Endothelial cell (in vitro differentiated cells): ENCODE measurements at regions not wholly inside any gene's neighbourhood (a gene's known extent, or its start where the extent isn't known, plus 50 kb on each side); places are given as distances from the start of the nearest gene placed in this dataset.

ENCODE experiments used
- DNase-seq: peaks from one replicate; pipeline ENCODE4 v3.0.0; 2021; ENCODE audit warnings: low spot score
- H3K27ac Mint-ChIP-seq: one replicate; pipeline ENCODE4 v1.8.0; 2021; ENCODE audit warnings: mixed read lengths, inconsistent platforms; ENCODE audit not compliant: unreplicated experiment
- H3K27me3 Mint-ChIP-seq: one replicate; pipeline ENCODE4 v1.8.0; 2021; ENCODE audit warnings: mild to moderate bottlenecking, moderate library complexity, mixed read lengths, inconsistent platforms; ENCODE audit not compliant: unreplicated experiment
- H3K36me3 Mint-ChIP-seq: one replicate; pipeline ENCODE4 v1.8.0; 2021; ENCODE audit warnings: mild to moderate bottlenecking, low read depth, mixed read lengths, inconsistent platforms; ENCODE audit not compliant: unreplicated experiment
- H3K4me1 Mint-ChIP-seq: one replicate; pipeline ENCODE4 v1.8.0; 2021; ENCODE audit warnings: mild to moderate bottlenecking, mixed read lengths, inconsistent platforms; ENCODE audit not compliant: unreplicated experiment
- H3K4me3 Mint-ChIP-seq: one replicate; pipeline ENCODE4 v1.8.0; 2021; ENCODE audit warnings: mild to moderate bottlenecking, mixed read lengths, inconsistent platforms; ENCODE audit not compliant: unreplicated experiment
- H3K9me3 Mint-ChIP-seq: one replicate; pipeline ENCODE4 v1.8.0; 2021; ENCODE audit warnings: mixed read lengths, inconsistent platforms; ENCODE audit not compliant: unreplicated experiment
- CTCF ChIP-seq: fragments of 200-600 bp; sonication (generic); IDR thresholded peaks from one replicate; pipeline ENCODE4 v1.5.0; 2021; ENCODE audit warnings: antibody characterized with exemption; ENCODE audit not compliant: unreplicated experiment

GRCh38 chr4:62159876-62160275 lies 959.8 kb downstream of the ADGRL3 start:
- no peak overlapping the region for H3K27ac Mint-ChIP-seq
- no peaks in the 10 kb centered on the region for H3K36me3 Mint-ChIP-seq
- H3K4me1 Mint-ChIP-seq: no peaks in the 10 kb centered on the region

GRCh38 chr4:62159306-62159705 lies 959.2 kb downstream of the ADGRL3 start:
- DNase-seq: no peak
- Mint-ChIP-seq H3K4me3 (no peak overlapping the region), H3K9me3 (no peaks in the 10 kb centered on the region), H3K27me3 (peaks cover 2% of the 10 kb centered on the region), H3K27ac (no peak overlapping the region), H3K36me3 (no peaks in the 10 kb centered on the region), H3K4me1 (no peaks in the 10 kb centered on the region)
- no peak for TF ChIP-seq CTCF

More at GRCh38 chr4:62159876-62160275, 959.8 kb downstream of the ADGRL3 start:
- Mint-ChIP-seq H3K27me3 (peaks cover 2% of the 10 kb centered on the region), H3K9me3 (no peaks in the 10 kb centered on the region), H3K4me3 (no peak overlapping the region)
- DNase-seq: no peak
- no peak for TF ChIP-seq CTCF

GRCh38 chr4:62156205-62156604 lies 956.1 kb downstream of the ADGRL3 start:
- Mint-ChIP-seq H3K27ac (no peak overlapping the region), H3K4me1 (no peaks in the 10 kb centered on the region), H3K4me3 (no peak overlapping the region), H3K27me3 (peaks cover 2% of the 10 kb centered on the region), H3K9me3 (no peaks in the 10 kb centered on the region), H3K36me3 (no peaks in the 10 kb centered on the region)
- DNase-seq: no peak
- no peak for TF ChIP-seq CTCF

GRCh38 chr4:62145276-62145675 lies 945.1 kb downstream of the ADGRL3 start:
- DNase-seq: no peak
- no peak for TF ChIP-seq CTCF
- H3K27me3 Mint-ChIP-seq: no peaks in the 10 kb centered on the region

GRCh38 chr4:62144431-62144830 lies 944.3 kb downstream of the ADGRL3 start:
- H3K27me3 Mint-ChIP-seq: no peaks in the 10 kb centered on the region
- no peaks in the 10 kb centered on the region for H3K4me1 Mint-ChIP-seq
- peaks cover 4% of the 10 kb centered on the region for H3K36me3 Mint-ChIP-seq
- TF ChIP-seq CTCF: no peak
- no peak overlapping the region for H3K4me3 Mint-ChIP-seq
- DNase-seq: no peak
- H3K9me3 Mint-ChIP-seq: no peaks in the 10 kb centered on the region
- no peak overlapping the region for H3K27ac Mint-ChIP-seq

More at GRCh38 chr4:62145276-62145675, 945.1 kb downstream of the ADGRL3 start:
- Mint-ChIP-seq H3K36me3 (peaks cover 4% of the 10 kb centered on the region), H3K4me1 (no peaks in the 10 kb centered on the region), H3K4me3 (no peak overlapping the region), H3K27ac (no peak overlapping the region), H3K9me3 (no peaks in the 10 kb centered on the region)
